H9 (cell line): ENCODE measurements at regions not wholly inside any gene's neighbourhood (a gene's known extent, or its start where the extent isn't known, plus 50 kb on each side); places are given as distances from the start of the nearest gene placed in this dataset.

Source experiments
- DNase-seq: peaks from one replicate; pipeline ENCODE4 v3.0.0-alpha.2; 2017
- H2AFZ ChIP-seq: one replicate; pipeline ENCODE4 v1.6.1; 2013; ENCODE audit warnings: mild to moderate bottlenecking, low read length, control low read depth, moderate library complexity
- H2AK5ac ChIP-seq: 2 replicates; pipeline ENCODE4 v1.6.1; 2013; ENCODE audit warnings: low read length, control low read depth, mixed read lengths; ENCODE audit not compliant: insufficient read length
- H2BK120ac ChIP-seq: one replicate; pipeline ENCODE4 v1.6.1; 2013; ENCODE audit warnings: low read depth, mild to moderate bottlenecking, low read length, control low read depth, inconsistent platforms; ENCODE audit not compliant: poor library complexity, severe bottlenecking
- H2BK12ac ChIP-seq: 2 replicates; pipeline ENCODE4 v1.6.1; 2013; ENCODE audit warnings: low read length, control low read depth, mixed read lengths, low read depth; ENCODE audit not compliant: insufficient read length
- H2BK15ac ChIP-seq: 2 replicates; pipeline ENCODE4 v1.6.1; 2013; ENCODE audit warnings: low read depth, low read length, control low read depth
- H2BK20ac ChIP-seq: one replicate; pipeline ENCODE4 v1.6.1; 2013; ENCODE audit warnings: low read depth, mild to moderate bottlenecking, low read length, control low read depth, inconsistent platforms; ENCODE audit not compliant: poor library complexity, severe bottlenecking
- H2BK5ac ChIP-seq: 2 replicates; pipeline ENCODE4 v1.6.1; 2013; ENCODE audit warnings: low read length, control low read depth, mixed read lengths; ENCODE audit not compliant: insufficient read length
- H3K14ac ChIP-seq: 2 replicates; pipeline ENCODE4 v1.6.1; 2013; ENCODE audit warnings: low read length, control low read depth; ENCODE audit not compliant: insufficient read depth
- H3K18ac ChIP-seq: 2 replicates; pipeline ENCODE4 v1.6.1; 2013; ENCODE audit warnings: low read depth, mild to moderate bottlenecking, mixed read lengths, low read length, control low read depth; ENCODE audit not compliant: insufficient read length
- H3K23ac ChIP-seq: 2 replicates; pipeline ENCODE4 v1.6.1; 2013; ENCODE audit warnings: low read length, control low read depth, mixed read lengths, low read depth; ENCODE audit not compliant: insufficient read length
- H3K23me2 ChIP-seq: 2 replicates; pipeline ENCODE4 v1.6.1; 2013; ENCODE audit warnings: low read depth, mild to moderate bottlenecking, mixed read lengths, low read length, control low read depth; ENCODE audit not compliant: insufficient read length, poor library complexity, severe bottlenecking
- H3K27ac ChIP-seq: 2 replicates; pipeline ENCODE4 v1.5.1; 2013; ENCODE audit warnings: low read length, control low read depth, mixed read lengths, low read depth; ENCODE audit not compliant: insufficient read length
- H3K27me3 ChIP-seq: 2 replicates; pipeline ENCODE4 v1.6.1; 2013; ENCODE audit warnings: low read length, control low read depth, inconsistent platforms; ENCODE audit not compliant: insufficient read depth
- H3K4ac ChIP-seq: 2 replicates; pipeline ENCODE4 v1.6.1; 2013; ENCODE audit warnings: low read depth, mild to moderate bottlenecking, control low read depth, inconsistent platforms, low read length, moderate library complexity
- H3K4me1 ChIP-seq: 2 replicates; pipeline ENCODE4 v1.6.1; 2013; ENCODE audit warnings: low read length, control low read depth, inconsistent platforms; ENCODE audit not compliant: insufficient read depth
- H3K4me2 ChIP-seq: 2 replicates; pipeline ENCODE4 v1.6.1; 2013; ENCODE audit warnings: low read length, control low read depth, mixed read lengths; ENCODE audit not compliant: insufficient read length, insufficient read depth
- H3K56ac ChIP-seq: 2 replicates; pipeline ENCODE4 v1.6.1; 2013; ENCODE audit warnings: low read depth, mild to moderate bottlenecking, mixed read lengths, low read length, control low read depth; ENCODE audit not compliant: insufficient read length
- H3K79me1 ChIP-seq: 2 replicates; pipeline ENCODE4 v1.6.1; 2013; ENCODE audit warnings: low read depth, mild to moderate bottlenecking, moderate library complexity, low read length, control low read depth, inconsistent platforms; ENCODE audit not compliant: insufficient read depth, poor library complexity, severe bottlenecking
- H3K79me2 ChIP-seq: 2 replicates; pipeline ENCODE4 v1.6.1; 2013; ENCODE audit warnings: low read length, control low read depth, inconsistent platforms; ENCODE audit not compliant: insufficient read depth
- H3K9ac ChIP-seq: 2 replicates; pipeline ENCODE4 v1.6.1; 2013; ENCODE audit warnings: low read length, control low read depth, mixed read lengths; ENCODE audit not compliant: insufficient read length; ENCODE audit errors: extremely low read depth
- H3K9me3 ChIP-seq: one replicate; pipeline ENCODE4 v1.6.1; 2013; ENCODE audit warnings: low read depth, low read length, inconsistent platforms; ENCODE audit not compliant: control insufficient read depth
- H3T11ph ChIP-seq: one replicate; pipeline ENCODE4 v1.6.1; 2013; ENCODE audit warnings: mild to moderate bottlenecking, low read length, control low read depth, inconsistent platforms
- H4K20me1 ChIP-seq: one replicate; pipeline ENCODE4 v1.6.1; 2013; ENCODE audit not compliant: control insufficient read depth, insufficient read length, insufficient read depth
- H4K5ac ChIP-seq: 2 replicates; pipeline ENCODE4 v1.6.1; 2013; ENCODE audit warnings: low read depth, mild to moderate bottlenecking, mixed read lengths, low read length, control low read depth; ENCODE audit not compliant: insufficient read length
- H4K8ac ChIP-seq: replicated peaks from 2 replicates; pipeline ENCODE4 v1.6.1; 2013; ENCODE audit warnings: low read length, control low read depth, mixed read lengths, low read depth; ENCODE audit not compliant: insufficient read length
- H4K91ac ChIP-seq: 2 replicates; pipeline ENCODE4 v1.6.1; 2013; ENCODE audit warnings: low read depth, mild to moderate bottlenecking, moderate library complexity, mixed read lengths, low read length, control low read depth; ENCODE audit not compliant: insufficient read length
- H3K27ac Mint-ChIP-seq, 3 experiments: 2 replicates in 2 of 3; 3 replicates in 1 of 3; pipeline ENCODE4 v1.8.0; 2020 to 2021; ENCODE audit warnings: mixed read lengths in 3 of 3, mild to moderate bottlenecking in 1 of 3, moderate library complexity in 1 of 3
- H3K27me3 Mint-ChIP-seq: 2 replicates; pipeline ENCODE4 v1.8.0; 2021; ENCODE audit warnings: low read depth, mild to moderate bottlenecking, moderate library complexity, mixed read lengths
- H3K36me3 Mint-ChIP-seq, 3 experiments: 2 replicates in 2 of 3; 3 replicates in 1 of 3; pipeline ENCODE4 v1.8.0; 2020 to 2021; ENCODE audit warnings: low read depth in 3 of 3, mixed read lengths in 3 of 3; ENCODE audit not compliant: insufficient read depth in 1 of 3
- H3K4me1 Mint-ChIP-seq, 2 experiments: 2 replicates each; pipeline ENCODE4 v1.8.0; 2020; ENCODE audit warnings: mixed read lengths in 2 of 2
- H3K4me3 Mint-ChIP-seq, 2 experiments: 2 replicates in 1 of 2; 3 replicates in 1 of 2; pipeline ENCODE4 v1.8.0; 2020 to 2021; ENCODE audit warnings: mild to moderate bottlenecking in 2 of 2, mixed read lengths in 2 of 2, moderate library complexity in 1 of 2
- H3K9me3 Mint-ChIP-seq, 2 experiments: 2 replicates in 1 of 2; 3 replicates in 1 of 2; pipeline ENCODE4 v1.8.0; 2020; ENCODE audit warnings: mild to moderate bottlenecking in 2 of 2, mixed read lengths in 2 of 2, moderate library complexity in 1 of 2
- CTCF ChIP-seq: fragments of 200-600 bp; sonication (generic); conservative IDR thresholded peaks from 3 replicates; pipeline ENCODE4 v1.8.0; 2021; ENCODE audit warnings: antibody characterized with exemption, mild to moderate bottlenecking
- WGBS: extraction: QIAGEN DNeasy Blood & Tissue Kit; methylation state at CpG from one replicate; pipeline ENCODE4 v1.1.7; 2013; ENCODE audit warnings: missing lambda C conversion rate, low lambda C conversion rate, mixed read lengths; ENCODE audit not compliant: insufficient read length; ENCODE audit errors: extremely low coverage; 5-methylcytosine and 5-hydroxymethylcytosine counted together

- Histone ChIP-seq H2BK5ac (no peak overlapping the region), H4K8ac (no peak overlapping the region), H2BK120ac (no peak overlapping the region), H3K9me3 (peaks cover 14% of the 10 kb centered on the region), H3K56ac (no peak overlapping the region), H3K23me2 (no peaks in the 10 kb centered on the region), H3K27ac (no peak overlapping the region), H2AFZ (no peak overlapping the region), H3K18ac (no peak overlapping the region), H3K9ac (no peak overlapping the region), H3K23ac (no peak overlapping the region), H3K4me1 (no peaks in the 10 kb centered on the region), H2BK12ac (no peak overlapping the region), H3K4ac (no peak overlapping the region), H2AK5ac (no peak overlapping the region), H4K20me1 (no peaks in the 10 kb centered on the region), H3K79me2 (no peaks in the 10 kb centered on the region), H3K27me3 (no peaks in the 10 kb centered on the region), H4K5ac (no peak overlapping the region), H3K14ac (no peak overlapping the region), H2BK20ac (no peak overlapping the region), H3K79me1 (no peaks in the 10 kb centered on the region), H2BK15ac (no peak overlapping the region), H4K91ac (no peak overlapping the region), H3T11ph (no peak overlapping the region), H3K4me2 (no peak overlapping the region)
- no CpG with 5 or more reads among the region's 2 CpGs for WGBS
- Mint-ChIP-seq H3K27ac (no peak overlapping the region), H3K4me3 (no peak overlapping the region), H3K27me3 (peaks cover 13% of the 10 kb centered on the region), H3K9me3 (peaks cover 4 to 45% of the 10 kb centered on the region in 2 experiments), H3K36me3 (peaks cover 0 to 3% (median 0%) of the 10 kb centered on the region in 3 experiments; a peak in 2 of 7 replicates), H3K4me1 (peaks cover 0 to 2% of the 10 kb centered on the region in 2 experiments; a peak in 1 of 4 replicates)
- no peak for TF ChIP-seq CTCF
- DNase-seq: no peak
These were observed 384.7 kb downstream of the DMRT2 start for GRCh38 chr9:1434811-1435210.
